ENCODE measurements at regions not wholly inside any gene's neighbourhood (a gene's known extent, or its start where the extent isn't known, plus 50 kb on each side); places are given as distances from the start of the nearest gene placed in this dataset.
A peak's percentile ranks its signal among the peaks of the same experiment; 100 is the strongest.

DNA sequence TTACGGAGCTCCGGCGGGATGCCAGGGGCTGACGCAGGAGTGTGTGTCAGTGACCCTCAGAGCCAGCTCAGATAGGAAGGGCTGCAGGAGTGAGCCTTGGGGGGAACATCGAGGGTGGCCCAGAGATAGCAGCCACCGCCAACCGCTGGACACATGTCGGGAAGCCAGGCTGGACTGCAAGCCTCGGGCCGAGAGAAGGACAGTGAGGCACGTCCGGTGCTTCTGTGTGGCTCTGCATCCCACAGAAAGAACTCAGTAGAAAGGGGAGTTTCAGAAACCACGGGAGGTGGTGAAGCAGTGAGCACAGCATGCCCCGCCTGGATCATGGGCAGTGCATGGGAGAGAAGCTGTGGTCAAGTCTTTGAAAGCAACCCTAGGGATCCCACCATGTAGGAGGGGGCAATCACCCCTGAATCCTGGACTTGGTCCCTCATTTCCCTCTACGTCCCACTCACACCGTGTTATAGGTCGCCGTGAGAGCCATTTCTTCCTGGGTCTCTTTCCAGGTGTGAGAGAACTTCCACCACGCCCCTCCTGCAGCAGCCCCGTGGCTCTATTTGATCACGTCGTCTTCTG, 383.7 kb upstream of the CDH4 start:
- no peak for DNase-seq

DNA sequence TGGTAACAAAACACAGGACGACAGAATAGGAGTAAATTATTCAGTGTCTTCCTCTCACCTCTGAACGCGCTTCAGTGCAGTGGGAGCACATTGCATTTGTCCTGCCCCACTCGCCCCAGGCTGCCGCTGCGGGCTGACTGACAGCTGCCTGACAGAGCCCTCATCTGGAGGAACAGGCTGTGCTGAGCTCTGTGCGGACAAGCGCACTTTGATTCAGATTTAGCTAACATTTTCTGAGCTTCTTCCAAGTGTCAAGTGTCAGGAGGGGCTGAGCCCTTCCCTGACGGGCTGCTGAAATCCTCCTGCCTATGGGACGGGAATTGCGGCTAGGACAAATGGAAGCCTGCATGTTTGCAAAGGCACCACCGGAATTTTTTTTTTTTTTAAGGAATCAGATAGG, 383.0 kb upstream of the CDH4 start:
- no peak for DNase-seq

- DNase-seq, result no peak
Measured at GRCh38 chr20:60869625-60870024, 382.4 kb upstream of the CDH4 start.

- DNase-seq, result no peak
Measured at GRCh38 chr20:60870040-60870439, 382.0 kb upstream of the CDH4 start.

DNA sequence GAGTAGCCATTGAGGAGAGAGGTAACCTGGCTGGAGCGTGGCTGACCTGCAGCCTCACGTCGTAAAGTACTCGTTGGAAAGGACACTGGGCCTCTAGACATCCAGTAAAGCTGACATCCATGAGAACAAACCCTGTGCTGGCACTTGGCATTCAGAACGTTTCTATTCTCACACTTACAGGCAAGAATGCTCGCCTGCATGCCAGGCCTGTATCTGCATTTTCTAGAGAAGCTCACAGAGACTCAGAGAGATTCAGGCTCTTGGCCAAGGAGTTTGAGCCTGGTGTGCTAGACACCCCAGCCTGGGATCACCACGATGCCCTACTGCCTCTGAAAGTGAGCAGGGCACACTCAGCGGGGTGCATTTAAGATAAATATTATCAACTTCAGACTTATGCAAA, 379.8 kb upstream of the CDH4 start:
- no peak for DNase-seq

GRCh38 chr20:60877071-60877857, 374.8 kb upstream of the CDH4 start:
- DNase-seq, result no peak

- DNase-seq, result no peak
Measured at GRCh38 chr20:60882836-60883235, 369.2 kb upstream of the CDH4 start.

DNA sequence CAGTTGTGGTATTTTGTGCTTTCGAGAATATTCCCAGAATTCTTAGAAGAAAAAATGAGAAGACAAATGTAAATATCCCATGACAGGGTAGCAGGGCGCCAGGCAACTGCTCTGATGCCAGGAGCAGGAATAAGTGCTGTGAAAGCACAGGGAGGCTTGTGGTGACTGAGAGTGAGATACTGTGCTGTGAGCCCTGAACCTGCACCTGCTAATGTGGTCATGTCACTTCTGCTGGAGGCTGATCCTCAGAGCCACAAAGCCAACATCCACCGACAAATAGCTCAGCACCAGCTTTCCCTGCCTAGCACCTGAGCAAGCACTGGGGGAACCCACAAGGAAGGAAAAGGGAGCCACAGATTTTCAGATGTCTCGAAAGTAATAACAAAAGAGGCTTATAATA, 368.6 kb upstream of the CDH4 start:
- no peak for DNase-seq

DNA sequence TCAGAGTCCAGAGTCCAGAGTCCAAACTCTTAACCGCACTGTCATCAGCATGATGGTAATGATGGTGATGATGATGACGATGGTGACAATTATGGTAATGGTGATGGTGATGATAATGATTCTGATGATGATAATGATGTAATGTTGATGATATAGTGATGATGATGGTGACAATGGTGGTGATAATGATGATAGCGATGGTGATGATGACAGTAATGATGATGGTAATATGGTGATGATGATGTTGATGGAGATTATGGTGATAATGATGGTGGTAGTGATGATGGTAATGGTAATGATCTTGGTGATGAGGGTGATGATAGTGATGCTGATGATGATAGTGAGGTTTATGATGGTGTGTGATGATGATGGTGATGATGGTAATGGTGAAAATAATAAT, 367.8 kb upstream of the CDH4 start:
- DNase-seq, result no peak

GRCh38 chr20:60888771-60889170, 363.3 kb upstream of the CDH4 start:
- no peak for DNase-seq

DNA sequence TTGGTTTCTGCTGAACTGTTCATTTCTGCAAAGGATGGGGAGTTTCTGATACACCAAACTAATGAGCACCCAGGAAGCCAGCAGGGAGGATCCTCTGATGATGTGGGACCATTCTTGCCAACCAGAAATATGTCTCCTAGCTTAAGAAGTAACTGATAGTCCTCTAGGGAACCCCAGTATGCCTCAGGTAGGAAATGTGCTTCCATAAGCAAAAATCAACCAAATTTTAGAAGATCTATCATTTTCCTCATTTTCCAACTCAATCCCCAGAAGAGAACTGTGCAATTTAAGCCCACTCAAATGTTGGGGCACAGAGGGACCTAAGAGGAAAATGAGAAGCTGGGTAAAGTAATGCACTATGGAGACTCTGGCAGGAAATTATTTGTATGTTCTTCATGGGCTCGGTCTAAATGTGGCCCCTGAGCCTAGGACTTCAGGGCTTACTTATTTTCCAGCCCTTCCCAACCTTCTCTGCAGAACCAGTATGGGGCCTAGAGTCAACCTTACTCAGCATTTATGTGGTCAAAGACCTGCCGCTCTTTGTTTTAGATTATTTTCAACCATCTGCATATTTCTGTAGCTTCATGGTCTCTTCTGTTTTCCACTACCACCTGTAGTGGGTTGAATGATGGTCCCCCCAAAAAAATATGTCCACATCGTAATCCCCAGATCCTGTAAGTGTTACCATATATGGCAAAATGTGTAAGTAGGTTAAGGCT, 359.8 kb upstream of the CDH4 start:
- no peak for DNase-seq

GRCh38 chr20:60894091-60894490, 358.0 kb upstream of the CDH4 start:
- no peak for DNase-seq

DNA sequence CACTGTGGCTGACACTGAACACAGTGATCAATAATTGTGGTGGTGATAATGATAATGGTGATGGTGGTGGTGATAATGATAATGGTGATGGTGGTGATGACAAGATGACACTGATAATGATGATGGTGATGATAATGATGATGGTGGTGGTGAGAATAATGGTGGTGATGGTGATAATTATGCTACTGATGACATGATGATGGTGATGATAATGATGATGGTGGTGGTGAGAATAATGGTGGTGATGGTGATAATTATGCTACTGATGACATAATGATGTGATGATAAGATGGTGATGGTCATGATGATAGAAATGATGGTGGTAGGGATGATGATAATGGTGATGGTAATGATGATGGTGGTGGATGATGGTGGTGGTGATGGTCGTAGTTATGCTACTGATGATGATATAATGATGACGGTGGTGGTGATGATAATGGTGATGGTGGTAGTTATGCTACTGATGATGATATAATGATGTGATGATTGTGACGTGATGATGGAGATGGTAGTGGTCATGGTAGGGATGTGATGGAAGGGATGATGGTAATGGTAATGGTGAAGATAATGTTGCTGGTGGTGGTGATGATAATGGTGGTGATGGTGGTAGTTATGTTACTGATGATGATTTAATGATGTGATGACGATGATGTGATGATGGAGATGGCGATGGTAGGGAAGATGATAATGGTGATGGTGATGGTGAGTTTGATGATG, 356.5 kb upstream of the CDH4 start:
- DNase-seq, result no peak

DNA sequence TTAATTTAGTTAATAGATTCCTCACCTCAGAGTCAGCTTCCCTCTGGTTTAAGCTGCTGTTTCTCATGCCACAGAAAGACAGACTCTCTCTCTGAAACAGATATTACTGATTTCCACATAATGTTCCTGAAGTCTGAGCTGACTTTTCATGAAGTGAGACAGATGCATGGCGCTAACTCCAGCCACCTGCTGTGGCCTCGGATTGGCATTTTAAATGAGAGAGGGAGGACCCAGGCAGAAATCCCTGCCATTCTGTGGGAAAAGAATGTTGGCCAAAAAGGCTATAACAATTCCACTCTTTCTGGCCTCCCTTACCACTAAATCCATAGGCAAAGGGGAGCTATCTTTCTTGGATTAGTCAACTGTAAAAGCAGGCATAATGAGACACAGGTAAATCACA, 354.1 kb upstream of the CDH4 start:
- no peak for DNase-seq

GRCh38 chr20:60899320-60899719, 352.7 kb upstream of the CDH4 start:
- DNase-seq, result no peak

DNA sequence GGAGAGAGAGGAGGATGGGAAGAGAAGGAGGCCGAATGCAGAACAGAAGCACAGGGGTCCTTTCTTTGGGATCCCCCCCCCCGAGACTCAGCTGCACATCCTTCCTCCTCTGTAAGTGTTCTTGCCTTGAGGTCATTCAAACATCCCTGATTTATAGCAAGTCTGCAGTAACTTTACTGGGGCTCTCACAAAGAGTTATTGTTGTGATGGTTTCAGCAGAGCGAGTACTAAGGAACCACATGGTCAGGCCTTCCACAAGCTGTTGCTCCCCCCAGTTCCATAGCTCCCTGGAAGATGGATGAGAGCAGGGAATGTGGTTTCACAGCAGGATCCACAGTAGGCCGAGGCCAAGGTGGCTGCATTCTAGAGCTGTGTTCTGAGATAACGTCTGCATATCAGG, 351.4 kb upstream of the CDH4 start:
- DNase-seq, result peak; percentile 7

DNA sequence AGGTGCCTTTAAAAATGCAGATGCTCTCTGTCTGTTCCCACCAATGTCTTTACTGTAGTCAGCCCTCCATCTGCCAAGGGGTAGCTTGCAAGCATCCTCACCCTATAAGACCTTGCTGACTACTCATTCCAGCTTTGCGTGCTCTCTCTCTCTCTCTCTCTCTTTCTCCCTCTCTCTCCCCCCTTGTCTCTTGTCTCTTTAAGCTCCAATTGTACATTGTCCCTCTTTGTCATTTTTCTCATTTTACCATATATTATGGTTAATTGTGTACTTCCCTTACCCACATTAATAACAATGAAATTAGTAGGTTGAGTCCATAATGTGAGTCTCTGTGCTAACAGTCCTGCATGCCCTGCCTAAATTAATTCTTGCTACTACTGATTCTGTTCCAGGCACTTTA, 350.2 kb upstream of the CDH4 start:
- DNase-seq, result no peak

DNA sequence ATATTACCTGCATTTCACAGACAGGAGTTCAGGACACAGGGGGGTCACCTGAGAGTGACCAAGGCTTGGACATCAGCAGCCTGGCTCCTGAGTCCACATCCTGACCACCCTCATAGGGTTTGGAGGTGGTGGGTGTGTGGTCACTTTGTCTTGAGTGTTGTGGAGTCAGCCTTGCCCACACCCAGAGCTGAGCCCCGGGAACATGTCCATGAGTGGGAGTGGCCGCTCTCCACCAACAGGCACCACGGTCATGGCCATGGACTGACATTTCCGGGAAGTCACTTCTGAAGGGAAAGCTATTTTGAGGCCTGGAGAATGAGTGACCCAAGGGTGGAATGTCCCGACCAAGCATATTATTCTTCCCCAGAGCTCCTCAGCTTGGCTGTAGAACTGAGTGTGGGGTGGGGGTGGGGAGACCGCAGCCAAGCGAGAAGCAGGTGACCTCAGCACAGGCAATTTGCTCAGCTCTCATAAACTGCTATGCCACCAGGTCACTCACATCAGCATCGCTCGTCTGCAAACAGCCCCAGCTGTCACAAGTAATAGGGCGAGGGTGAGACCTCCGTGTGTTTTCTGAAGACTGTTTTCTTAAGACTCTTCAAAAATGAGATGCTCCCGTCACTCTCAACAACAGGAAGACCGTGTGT, 348.6 kb upstream of the CDH4 start:
- DNase-seq, result no peak

- DNase-seq, result no peak
Measured at GRCh38 chr20:60904730-60905129, 347.3 kb upstream of the CDH4 start.

DNA sequence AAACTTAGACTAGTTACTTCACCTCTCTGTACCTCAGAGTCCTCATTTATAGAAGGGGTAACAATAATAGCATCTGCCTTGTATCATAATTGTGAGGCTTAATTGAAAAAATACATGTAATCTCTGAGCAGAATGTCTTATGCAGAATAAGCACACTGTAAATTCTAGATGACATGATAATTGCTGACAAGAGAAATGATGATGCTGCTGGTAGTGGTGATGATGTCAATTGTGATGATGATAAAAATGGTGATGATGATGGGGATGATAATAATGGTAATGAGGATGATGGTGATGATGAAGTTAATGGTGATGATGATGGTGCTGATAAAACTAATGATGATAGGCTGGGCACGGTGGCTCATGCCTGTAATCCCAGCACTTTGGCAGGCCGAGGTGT, 346.1 kb upstream of the CDH4 start:
- DNase-seq, result no peak

GRCh38 chr20:60906555-60906954, 345.5 kb upstream of the CDH4 start:
- DNase-seq, result no peak

DNA sequence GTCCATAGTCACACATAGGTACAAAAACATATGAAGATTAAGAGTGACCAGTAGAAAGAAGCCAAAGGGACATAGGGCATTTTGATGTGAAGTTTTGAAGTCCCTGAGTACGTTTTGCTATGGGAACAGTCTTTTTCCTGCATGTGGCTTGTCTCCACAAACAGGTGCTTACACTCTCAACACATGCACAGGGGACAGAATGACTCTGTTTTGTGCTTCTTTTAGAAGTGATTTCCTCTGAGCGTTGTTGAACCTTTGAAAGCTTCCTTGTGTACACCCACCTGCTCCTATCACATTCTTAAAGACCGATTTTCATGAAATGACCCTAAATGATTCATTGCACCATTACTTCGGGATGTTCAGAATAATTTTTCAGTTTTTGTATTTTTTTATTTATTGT, 338.8 kb upstream of the CDH4 start:
- no peak for DNase-seq

Data from right kidney (tissue), 1 donor.